ENCODE measurements at regions not wholly inside any gene's neighbourhood (a gene's known extent, or its start where the extent isn't known, plus 50 kb on each side); places are given as distances from the start of the nearest gene placed in this dataset.

GRCh38 chr10:44460416-44460815 lies 75.5 kb upstream of the CXCL12 start:
- peaks cover 0 to 1% of the 10 kb centered on the region in 2 donors for H3K4me1 ChIP-seq (ENCODE audit: control insufficient read depth in 2 of 2, insufficient read depth in 1 of 2, low read depth in 1 of 2, low read length in 2 of 2)
- DNase-seq (ENCODE audit: low spot score): no peak
- H4K8ac ChIP-seq (ENCODE audit: low read depth, low read length): no peak overlapping the region
- no peak overlapping the region for H3K9ac ChIP-seq (ENCODE audit: low read depth, low read length, poor library complexity)
- no peak overlapping the region for H3K4me2 ChIP-seq (ENCODE audit: insufficient read depth, low read length, poor library complexity, severe bottlenecking)
- no peaks in the 10 kb centered on the region for H3K79me1 ChIP-seq (ENCODE audit: low read depth, low read length)
- H3K4ac ChIP-seq (ENCODE audit: low read length): no peak overlapping the region
- H3K4me3 ChIP-seq (ENCODE audit: low read length in 2 of 2): no peak overlapping the region
- H3K9me3 ChIP-seq (replicated peaks in 1 of 2; ENCODE audit: control insufficient read depth in 2 of 2, insufficient read depth in 1 of 2, low read depth in 1 of 2, low read length in 2 of 2): no peaks in the 10 kb centered on the region
- no peaks in the 10 kb centered on the region for H3K36me3 ChIP-seq (replicated peaks in 1 of 2; ENCODE audit: control insufficient read depth in 2 of 2, insufficient read depth in 2 of 2, low read length in 2 of 2)
- WGBS, 2 donors (ENCODE audit: extremely low coverage in 2 of 2, insufficient read length in 2 of 2, insufficient replicate concordance in 1 of 2): no CpG with 5 or more reads among the region's 1 CpG
- H3K23ac ChIP-seq (ENCODE audit: low read depth, low read length, poor library complexity): no peak overlapping the region
- no peak overlapping the region for H4K91ac ChIP-seq (ENCODE audit: low read depth, low read length, poor library complexity)
- H2BK15ac ChIP-seq (ENCODE audit: low read length): no peak overlapping the region
- no peak overlapping the region for H2BK5ac ChIP-seq (ENCODE audit: low read length)
- no peak overlapping the region for H2BK12ac ChIP-seq (ENCODE audit: low read length)
- no peak overlapping the region for H3K18ac ChIP-seq (ENCODE audit: low read length)
- no peak overlapping the region for H3K27ac ChIP-seq (replicated peaks; ENCODE audit: low read length)
- H3K27me3 ChIP-seq (ENCODE audit: control insufficient read depth in 3 of 3, insufficient read depth in 3 of 3, low read depth in 1 of 3, low read length in 3 of 3): no peaks in the 10 kb centered on the region
- H2AFZ ChIP-seq (ENCODE audit: low read length): no peak overlapping the region
- H3K14ac ChIP-seq (ENCODE audit: low read length): no peak overlapping the region
- no peak overlapping the region for H2BK120ac ChIP-seq (ENCODE audit: low read depth, low read length)
- no peak overlapping the region for H2AK5ac ChIP-seq (ENCODE audit: low read depth, low read length)

GRCh38 chr10:44462338-44462914 lies 77.5 kb upstream of the CXCL12 start:
- Histone ChIP-seq H2BK15ac (ENCODE audit: low read length) (no peak overlapping the region), H3K4me2 (ENCODE audit: insufficient read depth, low read length, poor library complexity, severe bottlenecking) (no peak overlapping the region), H3K4ac (ENCODE audit: low read length) (no peak overlapping the region), H2BK120ac (ENCODE audit: low read depth, low read length) (no peak overlapping the region), H2AFZ (ENCODE audit: low read length) (no peak overlapping the region), H3K9ac (ENCODE audit: low read depth, low read length, poor library complexity) (no peak overlapping the region), H2BK12ac (ENCODE audit: low read length) (no peak overlapping the region), H3K4me3 (ENCODE audit: low read length in 2 of 2) (no peak overlapping the region), H4K8ac (ENCODE audit: low read depth, low read length) (no peak overlapping the region), H3K27me3 (ENCODE audit: control insufficient read depth in 3 of 3, insufficient read depth in 3 of 3, low read depth in 1 of 3, low read length in 3 of 3) (no peaks in the 10 kb centered on the region), H3K4me1 (ENCODE audit: control insufficient read depth in 2 of 2, insufficient read depth in 1 of 2, low read depth in 1 of 2, low read length in 2 of 2) (peaks cover 0 to 3% of the 10 kb centered on the region in 2 donors), H3K79me1 (ENCODE audit: low read depth, low read length) (no peaks in the 10 kb centered on the region), H2AK5ac (ENCODE audit: low read depth, low read length) (no peak overlapping the region), H3K9me3 (replicated peaks in 1 of 2; ENCODE audit: control insufficient read depth in 2 of 2, insufficient read depth in 1 of 2, low read depth in 1 of 2, low read length in 2 of 2) (no peaks in the 10 kb centered on the region), H3K23ac (ENCODE audit: low read depth, low read length, poor library complexity) (no peak overlapping the region), H2BK5ac (ENCODE audit: low read length) (no peak overlapping the region), H3K18ac (ENCODE audit: low read length) (no peak overlapping the region), H3K27ac (replicated peaks; ENCODE audit: low read length) (no peak overlapping the region), H3K14ac (ENCODE audit: low read length) (no peak overlapping the region), H3K36me3 (replicated peaks in 1 of 2; ENCODE audit: control insufficient read depth in 2 of 2, insufficient read depth in 2 of 2, low read length in 2 of 2) (no peaks in the 10 kb centered on the region), H4K91ac (ENCODE audit: low read depth, low read length, poor library complexity) (no peak overlapping the region)
- WGBS, 2 donors (ENCODE audit: extremely low coverage in 2 of 2, insufficient read length in 2 of 2, insufficient replicate concordance in 1 of 2): no CpG with 5 or more reads among the region's 7 CpGs
- no peak for DNase-seq (ENCODE audit: low spot score)

GRCh38 chr10:44463511-44464121 lies 78.7 kb upstream of the CXCL12 start:
- no peak overlapping the region for H2AFZ ChIP-seq (ENCODE audit: low read length)
- no peak overlapping the region for H2BK5ac ChIP-seq (ENCODE audit: low read length)
- H4K91ac ChIP-seq (ENCODE audit: low read depth, low read length, poor library complexity): no peak overlapping the region
- H3K9ac ChIP-seq (ENCODE audit: low read depth, low read length, poor library complexity): no peak overlapping the region
- no peak overlapping the region for H2BK12ac ChIP-seq (ENCODE audit: low read length)
- H3K4me2 ChIP-seq (ENCODE audit: insufficient read depth, low read length, poor library complexity, severe bottlenecking): no peak overlapping the region
- no peak overlapping the region for H3K23ac ChIP-seq (ENCODE audit: low read depth, low read length, poor library complexity)
- H2BK15ac ChIP-seq (ENCODE audit: low read length): no peak overlapping the region
- no peaks in the 10 kb centered on the region for H3K9me3 ChIP-seq (replicated peaks in 1 of 2; ENCODE audit: control insufficient read depth in 2 of 2, insufficient read depth in 1 of 2, low read depth in 1 of 2, low read length in 2 of 2)
- H4K8ac ChIP-seq (ENCODE audit: low read depth, low read length): no peak overlapping the region
- peaks cover 0 to 3% of the 10 kb centered on the region in 2 donors for H3K4me1 ChIP-seq (ENCODE audit: control insufficient read depth in 2 of 2, insufficient read depth in 1 of 2, low read depth in 1 of 2, low read length in 2 of 2)
- H3K27ac ChIP-seq (replicated peaks; ENCODE audit: low read length): no peak overlapping the region
- no CpG with 5 or more reads among the region's 6 CpGs for WGBS, 2 donors (ENCODE audit: extremely low coverage in 2 of 2, insufficient read length in 2 of 2, insufficient replicate concordance in 1 of 2)
- H3K36me3 ChIP-seq (replicated peaks in 1 of 2; ENCODE audit: control insufficient read depth in 2 of 2, insufficient read depth in 2 of 2, low read length in 2 of 2): no peaks in the 10 kb centered on the region
- H3K79me1 ChIP-seq (ENCODE audit: low read depth, low read length): no peaks in the 10 kb centered on the region
- DNase-seq (ENCODE audit: low spot score): no peak
- H2BK120ac ChIP-seq (ENCODE audit: low read depth, low read length): no peak overlapping the region
- H3K27me3 ChIP-seq (ENCODE audit: control insufficient read depth in 3 of 3, insufficient read depth in 3 of 3, low read depth in 1 of 3, low read length in 3 of 3): no peaks in the 10 kb centered on the region
- H3K4me3 ChIP-seq (ENCODE audit: low read length in 2 of 2): no peak overlapping the region
- no peak overlapping the region for H3K4ac ChIP-seq (ENCODE audit: low read length)
- H3K14ac ChIP-seq (ENCODE audit: low read length): no peak overlapping the region
- H2AK5ac ChIP-seq (ENCODE audit: low read depth, low read length): no peak overlapping the region
- no peak overlapping the region for H3K18ac ChIP-seq (ENCODE audit: low read length)

GRCh38 chr10:44464503-44464902 lies 79.6 kb upstream of the CXCL12 start:
- WGBS, 2 donors (ENCODE audit: extremely low coverage in 2 of 2, insufficient read length in 2 of 2, insufficient replicate concordance in 1 of 2): no CpG with 5 or more reads among the region's 2 CpGs
- H3K14ac ChIP-seq (ENCODE audit: low read length): no peak overlapping the region
- H2BK120ac ChIP-seq (ENCODE audit: low read depth, low read length): no peak overlapping the region
- no peak overlapping the region for H3K27ac ChIP-seq (replicated peaks; ENCODE audit: low read length)
- DNase-seq (ENCODE audit: low spot score): no peak
- H2BK12ac ChIP-seq (ENCODE audit: low read length): no peak overlapping the region
- H3K9ac ChIP-seq (ENCODE audit: low read depth, low read length, poor library complexity): no peak overlapping the region
- no peak overlapping the region for H4K91ac ChIP-seq (ENCODE audit: low read depth, low read length, poor library complexity)
- no peak overlapping the region for H3K4me2 ChIP-seq (ENCODE audit: insufficient read depth, low read length, poor library complexity, severe bottlenecking)
- no peak overlapping the region for H2AK5ac ChIP-seq (ENCODE audit: low read depth, low read length)
- no peak overlapping the region for H4K8ac ChIP-seq (ENCODE audit: low read depth, low read length)
- H2BK15ac ChIP-seq (ENCODE audit: low read length): no peak overlapping the region
- no peak overlapping the region for H3K23ac ChIP-seq (ENCODE audit: low read depth, low read length, poor library complexity)
- H2BK5ac ChIP-seq (ENCODE audit: low read length): no peak overlapping the region
- no peak overlapping the region for H3K4ac ChIP-seq (ENCODE audit: low read length)
- no peak overlapping the region for H3K18ac ChIP-seq (ENCODE audit: low read length)
- no peaks in the 10 kb centered on the region for H3K27me3 ChIP-seq (ENCODE audit: control insufficient read depth in 3 of 3, insufficient read depth in 3 of 3, low read depth in 1 of 3, low read length in 3 of 3)
- H3K79me1 ChIP-seq (ENCODE audit: low read depth, low read length): no peaks in the 10 kb centered on the region
- peaks cover 0 to under 1% of the 10 kb centered on the region in 2 donors for H3K9me3 ChIP-seq (replicated peaks in 1 of 2; ENCODE audit: control insufficient read depth in 2 of 2, insufficient read depth in 1 of 2, low read depth in 1 of 2, low read length in 2 of 2)
- no peaks in the 10 kb centered on the region for H3K36me3 ChIP-seq (replicated peaks in 1 of 2; ENCODE audit: control insufficient read depth in 2 of 2, insufficient read depth in 2 of 2, low read length in 2 of 2)
- H2AFZ ChIP-seq (ENCODE audit: low read length): no peak overlapping the region
- peaks cover 0 to 3% of the 10 kb centered on the region in 2 donors for H3K4me1 ChIP-seq (ENCODE audit: control insufficient read depth in 2 of 2, insufficient read depth in 1 of 2, low read depth in 1 of 2, low read length in 2 of 2)
- H3K4me3 ChIP-seq (ENCODE audit: low read length in 2 of 2): no peak overlapping the region

Measured in neuronal stem cell (in vitro differentiated cells).